Activated T-cell treated with anti-CD3 and anti-CD28 coated beads, Interleukin-2, amount 50 U/mL, for 48 hours (primary cell): ENCODE measurements at regions not wholly inside any gene's neighbourhood (a gene's known extent, or its start where the extent isn't known, plus 50 kb on each side); places are given as distances from the start of the nearest gene placed in this dataset.
"Not testable (repeated sequence)": the region's sequence is repeated elsewhere in the genome, so short reads cannot be mapped to it uniquely, and the experiment has no call there.

Experiments used
- DNase-seq, 2 experiments: peaks; one replicate each; pipeline ENCODE4 v3.0.0-alpha.2; 2020

GRCh38 chr9:78172610-78173009 lies 63.3 kb upstream of the CEP78 start:
- DNase-seq, result not testable (repeated sequence)

GRCh38 chr9:78171651-78172050 lies 64.2 kb upstream of the CEP78 start:
- no peak for DNase-seq

GRCh38 chr9:78169125-78169524 lies 66.8 kb upstream of the CEP78 start:
- DNase-seq, result no peak

GRCh38 chr9:78167356-78167755 lies 68.5 kb upstream of the CEP78 start:
- DNase-seq, result no peak

GRCh38 chr9:78163834-78164233 lies 72.0 kb upstream of the CEP78 start:
- no peak for DNase-seq

GRCh38 chr9:78158286-78158685 lies 77.6 kb upstream of the CEP78 start:
- no peak for DNase-seq

GRCh38 chr9:78150983-78151356 lies 84.9 kb upstream of the CEP78 start:
- no peak for DNase-seq

- no peak for DNase-seq
Observed at GRCh38 chr9:78150312-78150982, 85.4 kb upstream of the CEP78 start.

GRCh38 chr9:78149702-78150291 lies 86.1 kb upstream of the CEP78 start:
- DNase-seq, result no peak

- no peak for DNase-seq
Observed at GRCh38 chr9:78146241-78146640, 89.6 kb upstream of the CEP78 start.

GRCh38 chr9:78144663-78145377 lies 91.1 kb upstream of the CEP78 start:
- DNase-seq, result no peak

- no peak for DNase-seq
Observed at GRCh38 chr9:78144008-78144381, 91.9 kb upstream of the CEP78 start.

GRCh38 chr9:78143281-78144007 lies 92.4 kb upstream of the CEP78 start:
- DNase-seq, result no peak

GRCh38 chr9:78142264-78142663 lies 93.6 kb upstream of the CEP78 start:
- DNase-seq, result not testable (repeated sequence)

- DNase-seq, result no peak
Observed at GRCh38 chr9:78133751-78134150, 102.1 kb upstream of the CEP78 start.

GRCh38 chr9:78132701-78133058 lies 101.1 kb upstream of the GNAQ start:
- no peak for DNase-seq

GRCh38 chr9:78131969-78132700 lies 100.5 kb upstream of the GNAQ start:
- DNase-seq, result no peak

- no peak for DNase-seq
Observed at GRCh38 chr9:78130853-78131252, 99.2 kb upstream of the GNAQ start.

GRCh38 chr9:78130004-78130403 lies 98.4 kb upstream of the GNAQ start:
- DNase-seq, result no peak

- no peak for DNase-seq
Observed at GRCh38 chr9:78127279-78128225, 95.9 kb upstream of the GNAQ start.

GRCh38 chr9:78123808-78124207 lies 92.2 kb upstream of the GNAQ start:
- DNase-seq, result no peak

GRCh38 chr9:78122631-78123030 lies 91.0 kb upstream of the GNAQ start:
- no peak for DNase-seq
